Ammon's horn (tissue), 1 donor: ENCODE measurements at regions not wholly inside any gene's neighbourhood (a gene's known extent, or its start where the extent isn't known, plus 50 kb on each side); places are given as distances from the start of the nearest gene placed in this dataset.

ENCODE experiments used
- DNase-seq: peaks from one replicate; pipeline ENCODE4 v3.0.0-alpha.2; 2016; ENCODE audit warnings: low spot score

GRCh38 chr7:110050785-110051184 is 1040.1 kb upstream of the LRRN3 start:
- no peak for DNase-seq

GRCh38 chr7:110051372-110051771 is 1039.6 kb upstream of the LRRN3 start:
- no peak for DNase-seq

- DNase-seq = no peak
Measured at GRCh38 chr7:110056331-110056730, 1034.6 kb upstream of the LRRN3 start.

GRCh38 chr7:110058401-110058800 is 1032.5 kb upstream of the LRRN3 start:
- no peak for DNase-seq

GRCh38 chr7:110061387-110061786 is 1029.5 kb upstream of the LRRN3 start:
- DNase-seq = no peak

GRCh38 chr7:110065121-110065520 is 1025.8 kb upstream of the LRRN3 start:
- DNase-seq = no peak

GRCh38 chr7:110066843-110067242 is 1024.1 kb upstream of the LRRN3 start:
- DNase-seq = no peak

- DNase-seq = no peak
Measured at GRCh38 chr7:110071192-110071591, 1019.7 kb upstream of the LRRN3 start.

- DNase-seq = no peak
Measured at GRCh38 chr7:110075450-110075849, 1015.5 kb upstream of the LRRN3 start.

GRCh38 chr7:110076194-110076593 is 1014.7 kb upstream of the LRRN3 start:
- no peak for DNase-seq

GRCh38 chr7:110084181-110084807 is 1006.6 kb upstream of the LRRN3 start:
- DNase-seq = peak; percentile 29

GRCh38 chr7:110090110-110090820 is 1000.7 kb upstream of the LRRN3 start:
- no peak for DNase-seq

GRCh38 chr7:110095372-110096052 is 995.4 kb upstream of the LRRN3 start:
- DNase-seq = no peak

- DNase-seq = no peak
Measured at GRCh38 chr7:110104243-110104642, 986.7 kb upstream of the LRRN3 start.

GRCh38 chr7:110105307-110105706 is 985.6 kb upstream of the LRRN3 start:
- DNase-seq = no peak

- DNase-seq = no peak
Measured at GRCh38 chr7:110105840-110106239, 985.1 kb upstream of the LRRN3 start.

GRCh38 chr7:110119883-110120581 is 970.9 kb upstream of the LRRN3 start:
- DNase-seq = no peak

GRCh38 chr7:110129159-110129558 is 961.8 kb upstream of the LRRN3 start:
- no peak for DNase-seq

- no peak for DNase-seq
Measured at GRCh38 chr7:110130669-110131068, 960.3 kb upstream of the LRRN3 start.

GRCh38 chr7:110131344-110131743 is 959.6 kb upstream of the LRRN3 start:
- no peak for DNase-seq

GRCh38 chr7:110139056-110139455 is 951.9 kb upstream of the LRRN3 start:
- no peak for DNase-seq

GRCh38 chr7:110142939-110143526 is 947.9 kb upstream of the LRRN3 start:
- no peak for DNase-seq
